ENCODE measurements at regions not wholly inside any gene's neighbourhood (a gene's known extent, or its start where the extent isn't known, plus 50 kb on each side); places are given as distances from the start of the nearest gene placed in this dataset.

GRCh38 chr21:25329227-25329825 is 278.0 kb downstream of the MRPL39 start:
- TF ChIP-seq RAD21 (IDR thresholded peaks at IDR 0.05; ENCODE audit: low read depth) (no peak), EP300 (IDR thresholded peaks at IDR 0.05; ENCODE audit: borderline replicate concordance) (no peak), FOXM1 (IDR thresholded peaks at IDR 0.05; ENCODE audit: borderline replicate concordance, low read depth) (no peak), MAX (IDR thresholded peaks at IDR 0.05) (no peak), YY1 (IDR thresholded peaks at IDR 0.05; ENCODE audit: low read depth) (no peak), ZBTB7A (IDR thresholded peaks at IDR 0.05; ENCODE audit: low read depth) (no peak), TAF1 (IDR thresholded peaks at IDR 0.05; ENCODE audit: low read depth) (no peak), CEBPB (IDR thresholded peaks at IDR 0.05) (no peak), NFIC (IDR thresholded peaks at IDR 0.05) (no peak), USF1 (IDR thresholded peaks at IDR 0.05) (no peak), EGR1 (IDR thresholded peaks at IDR 0.05) (no peak), TEAD4 (IDR thresholded peaks at IDR 0.05) (no peak), REST (IDR thresholded peaks at IDR 0.05; ENCODE audit: low read depth) (no peak), TCF12 (IDR thresholded peaks at IDR 0.05; ENCODE audit: low read depth) (no peak), CREB1 (IDR thresholded peaks at IDR 0.05; ENCODE audit: low read depth) (no peak)

GRCh38 chr21:25328736-25329135 is 278.5 kb downstream of the MRPL39 start:
- TF ChIP-seq ZBTB7A (IDR thresholded peaks at IDR 0.05; ENCODE audit: low read depth) (no peak), TEAD4 (IDR thresholded peaks at IDR 0.05) (no peak), EP300 (IDR thresholded peaks at IDR 0.05; ENCODE audit: borderline replicate concordance) (no peak), YY1 (IDR thresholded peaks at IDR 0.05; ENCODE audit: low read depth) (no peak), REST (IDR thresholded peaks at IDR 0.05; ENCODE audit: low read depth) (no peak), CREB1 (IDR thresholded peaks at IDR 0.05; ENCODE audit: low read depth) (no peak), FOXM1 (IDR thresholded peaks at IDR 0.05; ENCODE audit: borderline replicate concordance, low read depth) (no peak), RAD21 (IDR thresholded peaks at IDR 0.05; ENCODE audit: low read depth) (no peak), TAF1 (IDR thresholded peaks at IDR 0.05; ENCODE audit: low read depth) (no peak), TCF12 (IDR thresholded peaks at IDR 0.05; ENCODE audit: low read depth) (no peak), CEBPB (IDR thresholded peaks at IDR 0.05) (no peak), MAX (IDR thresholded peaks at IDR 0.05) (no peak), NFIC (IDR thresholded peaks at IDR 0.05) (no peak), USF1 (IDR thresholded peaks at IDR 0.05) (no peak), EGR1 (IDR thresholded peaks at IDR 0.05) (no peak)

GRCh38 chr21:25326181-25326580 is 281.1 kb downstream of the MRPL39 start:
- TF ChIP-seq EP300 (IDR thresholded peaks at IDR 0.05; ENCODE audit: borderline replicate concordance) (no peak), CREB1 (IDR thresholded peaks at IDR 0.05; ENCODE audit: low read depth) (no peak), CEBPB (IDR thresholded peaks at IDR 0.05) (no peak), NFIC (IDR thresholded peaks at IDR 0.05) (no peak), ZBTB7A (IDR thresholded peaks at IDR 0.05; ENCODE audit: low read depth) (no peak), FOXM1 (IDR thresholded peaks at IDR 0.05; ENCODE audit: borderline replicate concordance, low read depth) (no peak), TCF12 (IDR thresholded peaks at IDR 0.05; ENCODE audit: low read depth) (no peak), USF1 (IDR thresholded peaks at IDR 0.05) (no peak), RAD21 (IDR thresholded peaks at IDR 0.05; ENCODE audit: low read depth) (no peak), YY1 (IDR thresholded peaks at IDR 0.05; ENCODE audit: low read depth) (no peak), MAX (IDR thresholded peaks at IDR 0.05) (no peak), TEAD4 (IDR thresholded peaks at IDR 0.05) (no peak)

- TF ChIP-seq MAX (IDR thresholded peaks at IDR 0.05), result no peak
- TF ChIP-seq YY1 (IDR thresholded peaks at IDR 0.05; ENCODE audit: low read depth), result no peak
- TF ChIP-seq EGR1 (IDR thresholded peaks at IDR 0.05), result no peak
- TF ChIP-seq FOXM1 (IDR thresholded peaks at IDR 0.05; ENCODE audit: borderline replicate concordance, low read depth), result no peak
- no peak for TF ChIP-seq CREB1 (IDR thresholded peaks at IDR 0.05; ENCODE audit: low read depth)
- no peak for TF ChIP-seq TCF12 (IDR thresholded peaks at IDR 0.05; ENCODE audit: low read depth)
- no peak for TF ChIP-seq EP300 (IDR thresholded peaks at IDR 0.05; ENCODE audit: borderline replicate concordance)
- no peak for TF ChIP-seq TEAD4 (IDR thresholded peaks at IDR 0.05)
- TF ChIP-seq TAF1 (IDR thresholded peaks at IDR 0.05; ENCODE audit: low read depth), result no peak
- no peak for TF ChIP-seq NFIC (IDR thresholded peaks at IDR 0.05)
- TF ChIP-seq CEBPB (IDR thresholded peaks at IDR 0.05), result no peak
- TF ChIP-seq REST (IDR thresholded peaks at IDR 0.05; ENCODE audit: low read depth), result no peak
- TF ChIP-seq RAD21 (IDR thresholded peaks at IDR 0.05; ENCODE audit: low read depth), result no peak
- TF ChIP-seq ZBTB7A (IDR thresholded peaks at IDR 0.05; ENCODE audit: low read depth), result no peak
- TF ChIP-seq USF1 (IDR thresholded peaks at IDR 0.05), result no peak
These were observed 282.6 kb downstream of the MRPL39 start for GRCh38 chr21:25324666-25325065.
